Endothelial cell of umbilical vein (primary cell): ENCODE measurements at regions not wholly inside any gene's neighbourhood (a gene's known extent, or its start where the extent isn't known, plus 50 kb on each side); places are given as distances from the start of the nearest gene placed in this dataset.

ENCODE experiments used
- BruUV-seq: library from RNA; stranded (reverse); fragments of 400-500 nt; replicated peaks from 2 replicates; lab custom pipeline; 2021; lab: Mats Ljungman, UMichigan
- CTCF ChIA-PET: fragments of 300-600, 350-600 bp; sonication (Branson Sonifier 250); formaldehyde crosslinking; loops from one replicate; lab custom pipeline; 2021; ENCODE audit warnings: antibody characterized with exemption, inconsistent platforms; lab: Charles Lee
- POLR2A ChIA-PET: fragments of 300-600, 350-600 bp; sonication (Branson Sonifier 250); formaldehyde crosslinking; loops from one replicate; lab custom pipeline; 2021; ENCODE audit warnings: antibody characterized with exemption, inconsistent platforms; lab: Charles Lee
- DNase-seq: peaks from one replicate; pipeline ENCODE4 v3.0.0-alpha.2; 2011; ENCODE audit warnings: low read depth, low spot score
- FAIRE-seq: peaks from 2 replicates; lab custom pipeline; 2011; peaks lifted over from hg19 to GRCh38; lab: Jason Lieb, UNC
- H2AFZ ChIP-seq: 2 replicates; pipeline ENCODE4 v1.6.0; 2012; ENCODE audit warnings: low read depth, low read length, control low read depth, inconsistent platforms
- H3K27ac ChIP-seq: 2 replicates; pipeline ENCODE4 v1.5.1; 2011; ENCODE audit warnings: low read depth, mild to moderate bottlenecking, control low read depth, low read length, moderate library complexity; ENCODE audit not compliant: insufficient read depth
- H3K27me3 ChIP-seq, 2 experiments: 2 replicates each; pipeline versions ENCODE4 v1.6.0 to v1.6.1; 2011; ENCODE audit warnings: low read length in 2 of 2, mixed read lengths in 1 of 2; ENCODE audit not compliant: control insufficient read depth in 2 of 2, insufficient read depth in 2 of 2
- H3K36me3 ChIP-seq, 2 experiments: 2 replicates in 1 of 2; 3 replicates in 1 of 2; pipeline ENCODE4 v1.5.1; 2011; ENCODE audit warnings: low read length in 2 of 2, mild to moderate bottlenecking in 1 of 2, moderate library complexity in 1 of 2; ENCODE audit not compliant: control insufficient read depth in 2 of 2, insufficient read depth in 2 of 2; ENCODE audit errors: extremely low read depth in 1 of 2
- H3K4me1 ChIP-seq: 3 replicates; pipeline ENCODE4 v1.5.1; 2011; ENCODE audit warnings: mild to moderate bottlenecking, low read length; ENCODE audit not compliant: control insufficient read depth, insufficient read depth; ENCODE audit errors: extremely low read depth
- H3K4me2 ChIP-seq: 2 replicates; pipeline ENCODE4 v1.6.1; 2011; ENCODE audit warnings: low read length, control low read depth, mixed read lengths; ENCODE audit not compliant: insufficient read depth
- H3K4me3 ChIP-seq, 3 experiments: fragments of 200-600 bp in 1 of 3; sonication (generic), shearing (Covaris generic) in 1 of 3; replicated peaks in 1 of 3; 2 replicates each; pipeline ENCODE4 v1.5.1; 2011 to 2016; ENCODE audit warnings: control low read depth in 3 of 3, low read length in 3 of 3, mild to moderate bottlenecking in 2 of 3, inconsistent platforms in 1 of 3, low read depth in 1 of 3, moderate library complexity in 1 of 3; ENCODE audit not compliant: insufficient read depth in 1 of 3
- H3K79me2 ChIP-seq: 2 replicates; pipeline ENCODE4 v1.6.0; 2012; ENCODE audit warnings: low read length, inconsistent platforms; ENCODE audit not compliant: control insufficient read depth, insufficient read depth
- H3K9ac ChIP-seq: replicated peaks from 2 replicates; pipeline ENCODE3; 2011; ENCODE audit warnings: low read length, control low read depth; ENCODE audit not compliant: insufficient read depth; ENCODE audit errors: extremely low read depth
- H3K9me1 ChIP-seq: replicated peaks from 3 replicates; pipeline ENCODE4 v1.6.0; 2011; ENCODE audit warnings: mild to moderate bottlenecking, low read length; ENCODE audit not compliant: control insufficient read depth, insufficient read depth; ENCODE audit errors: extremely low read depth
- H3K9me3 ChIP-seq: replicated peaks from 2 replicates; pipeline ENCODE4 v1.5.1; 2012; ENCODE audit warnings: low read length, inconsistent platforms; ENCODE audit not compliant: control insufficient read depth, insufficient read depth
- H4K20me1 ChIP-seq: replicated peaks from 2 replicates; pipeline ENCODE3; 2011; ENCODE audit warnings: mild to moderate bottlenecking, low read length; ENCODE audit not compliant: control insufficient read depth, insufficient read depth; ENCODE audit errors: extremely low read depth
- CTCF ChIP-seq, 2 donors: IDR thresholded peaks; 1 replicate in 1 of 2; 2 replicates in 1 of 2; pipeline ENCODE4 v1.5.1; 2011; ENCODE audit warnings: low read length in 2 of 2, mild to moderate bottlenecking in 2 of 2, moderate library complexity in 2 of 2, control low read depth in 1 of 2, inconsistent platforms in 1 of 2, low read depth in 1 of 2; ENCODE audit not compliant: insufficient read depth in 1 of 2; ENCODE audit errors: extremely low read depth in 1 of 2
- EZH2 ChIP-seq: IDR thresholded peaks from 2 replicates; pipeline ENCODE4 v1.6.1; 2012; ENCODE audit warnings: borderline replicate concordance, low read depth, mild to moderate bottlenecking, moderate library complexity, low read length, inconsistent platforms; ENCODE audit not compliant: severe bottlenecking
- FOS ChIP-seq: IDR thresholded peaks from 2 replicates; pipeline ENCODE4 v1.6.1; 2011; ENCODE audit warnings: mild to moderate bottlenecking, low read length, moderate library complexity, borderline replicate concordance; ENCODE audit not compliant: insufficient read depth
- JUN ChIP-seq: IDR thresholded peaks from 2 replicates; pipeline ENCODE4 v1.6.1; 2011; ENCODE audit warnings: borderline replicate concordance, low read depth; ENCODE audit not compliant: insufficient read length, insufficient read depth
- MAX ChIP-seq: IDR thresholded peaks from 2 replicates; pipeline ENCODE4 v1.6.1; 2011; ENCODE audit not compliant: insufficient read depth, insufficient read length
- MYC ChIP-seq: IDR thresholded peaks from one replicate; pipeline ENCODE4 v1.6.1; 2011; ENCODE audit warnings: mild to moderate bottlenecking, low read depth, low read length
- POLR2A ChIP-seq: IDR thresholded peaks from 2 replicates; pipeline ENCODE4 v1.6.1; 2012; ENCODE audit warnings: low read depth, mild to moderate bottlenecking, control low read depth, low read length
- POLR2AphosphoS5 ChIP-seq: IDR thresholded peaks from 2 replicates; pipeline ENCODE4 v1.6.1; 2012; ENCODE audit warnings: low read depth, mild to moderate bottlenecking, control low read depth, low read length, moderate library complexity; ENCODE audit not compliant: insufficient read depth
- dilution Hi-C: fragments of 300-500 bp; cut with MboI; formaldehyde crosslinking; loops from one replicate; pipeline ENCODE4 v1.15.0; 2019; ENCODE audit warnings: low sequenced_read_pairs; ENCODE audit not compliant: extremely low pct_ligation_motif_present
- intact Hi-C: fragments of 100-400 bp; cut with micrococcal nuclease; formaldehyde crosslinking; loops from one replicate; pipeline ENCODE4 v1.10.0; 2022

- DNase-seq = peak; percentile 68
- Histone ChIP-seq H3K4me2 (peak overlapping the region; percentile 59), H3K9me3 (no peaks in the 10 kb centered on the region), H3K79me2 (no peaks in the 10 kb centered on the region), H3K4me1 (peaks cover 36% of the 10 kb centered on the region), H3K27me3 (no peaks in the 10 kb centered on the region), H4K20me1 (no peaks in the 10 kb centered on the region), H3K9me1 (no peaks in the 10 kb centered on the region), H3K4me3 (no peak overlapping the region), H2AFZ (peak overlapping the region; percentile 23), H3K27ac (peak overlapping the region; percentile 50), H3K36me3 (no peaks in the 10 kb centered on the region), H3K9ac (no peak overlapping the region)
- no peak for TF ChIP-seq EZH2
- TF ChIP-seq POLR2AphosphoS5 = no peak
- TF ChIP-seq JUN = peak; percentile 79
- TF ChIP-seq CTCF (IDR thresholded peaks at IDR 0.05; ENCODE audit: extremely low read depth in 1 of 2, insufficient read depth in 1 of 2, low read depth in 1 of 2, low read length in 2 of 2) = no peak
- no peak for TF ChIP-seq MYC
- no peak for TF ChIP-seq POLR2A
- no peak for TF ChIP-seq MAX
- peak; percentile 85 for TF ChIP-seq FOS
- dilution Hi-C loops = no loop called here
- ChIA-PET POLR2A (no interaction called here), CTCF (interaction anchor here (0.9 to 1.4 kb wide), 2 partner anchors 18 to 19 kb away, joined by 3 to 4 read pairs; no protein-coding TSS in a partner anchor)
- FAIRE-seq = peak; percentile 84
- intact Hi-C loops = no loop called here
- no TSS peak for BruUV-seq
Measured at GRCh38 chr4:55754754-55755350, 64.7 kb upstream of the EXOC1L start.
